Testis (tissue), 2 donors: ENCODE measurements at regions not wholly inside any gene's neighbourhood (a gene's known extent, or its start where the extent isn't known, plus 50 kb on each side); places are given as distances from the start of the nearest gene placed in this dataset.

ENCODE experiments used
- DNase-seq: peaks from one replicate; pipeline ENCODE4 v3.0.0-alpha.2; 2019
- H3K27ac ChIP-seq, 2 donors: fragments of 200-600 bp; sonication (generic); one replicate each; pipeline ENCODE4 v1.5.1; 2019
- H3K27me3 ChIP-seq: fragments of 200-600 bp; sonication (generic); one replicate; pipeline ENCODE4 v1.5.1; 2019
- H3K36me3 ChIP-seq: fragments of 200-600 bp; sonication (generic); one replicate; pipeline ENCODE4 v1.5.1; 2017; ENCODE audit warnings: low read depth; ENCODE audit errors: missing control alignments
- H3K4me1 ChIP-seq: fragments of 200-600 bp; sonication (generic); one replicate; pipeline ENCODE4 v1.5.1; 2019
- H3K4me3 ChIP-seq, 2 donors: fragments of 200-600 bp; sonication (generic); one replicate each; pipeline ENCODE4 v1.5.1; 2017 to 2019
- H3K9me3 ChIP-seq: fragments of 200-600 bp; sonication (generic); one replicate; pipeline ENCODE4 v1.5.1; 2017
- CTCF ChIP-seq, 3 experiments: fragments of 450-650 bp in 2 of 3; fragments of 200-600 bp in 1 of 3; sonication (generic) in 1 of 3; IDR thresholded peaks; one replicate each; pipeline ENCODE4 v1.5.1; 2016 to 2019; ENCODE audit warnings: antibody characterized with exemption in 3 of 3, mild to moderate bottlenecking in 2 of 3, moderate library complexity in 1 of 3
- POLR2A ChIP-seq: fragments of 450-650 bp; IDR thresholded peaks from one replicate; pipeline ENCODE4 v1.6.1; 2017; ENCODE audit warnings: antibody characterized with exemption, mild to moderate bottlenecking, moderate library complexity
- WGBS, 2 donors: methylation state at CpG; one replicate each; pipeline ENCODE4 v1.1.5; 2018; 5-methylcytosine and 5-hydroxymethylcytosine counted together
- intact Hi-C: fragments of 100-400 bp; cut with DNase I; formaldehyde crosslinking; loops from one replicate; pipeline ENCODE4 v1.15.1; 2023; ENCODE audit warnings: low total_unique reads

DNA sequence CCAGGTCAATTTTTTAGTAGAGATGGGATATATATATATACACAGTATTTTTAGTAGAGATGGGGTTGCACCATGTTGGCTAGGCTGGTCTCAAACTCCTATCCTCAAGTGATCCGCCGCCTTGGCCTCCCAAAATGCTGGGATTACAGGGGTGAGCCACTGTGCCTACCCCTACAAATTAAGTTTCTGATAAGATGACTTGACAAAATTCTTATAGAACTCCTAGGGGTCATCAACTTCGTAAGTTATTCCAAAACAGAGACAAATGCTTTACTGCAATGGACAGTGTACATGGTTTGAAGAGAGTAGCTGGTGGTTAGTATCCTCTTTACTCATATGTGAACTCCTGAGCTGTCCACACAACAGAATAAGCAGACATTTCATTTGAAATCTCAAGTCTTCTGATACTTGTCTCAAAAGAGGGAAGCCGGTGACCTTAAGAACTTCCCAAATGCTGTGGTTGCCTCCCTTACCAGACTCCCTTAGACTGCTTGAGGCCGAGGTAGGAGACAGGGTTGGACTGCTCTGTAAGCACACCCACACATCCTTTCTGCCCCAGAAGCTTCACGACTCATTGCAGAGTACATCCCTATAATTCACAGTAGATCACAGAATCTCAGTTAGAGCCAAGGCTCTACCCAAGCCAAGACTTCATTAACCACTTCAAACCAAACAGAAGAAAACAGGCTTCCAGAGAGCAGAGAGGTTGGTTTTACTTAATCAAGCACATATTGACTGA lies 244.1 kb upstream of the IRF2BP2 start:
- WGBS, 2 donors: 76 to 95% methylated on average over 6 of the region's 6 CpGs
- Histone ChIP-seq H3K4me3 (no peak overlapping the region), H3K4me1 (no peaks in the 10 kb centered on the region), H3K27me3 (no peaks in the 10 kb centered on the region), H3K9me3 (no peaks in the 10 kb centered on the region), H3K36me3 (no peaks in the 10 kb centered on the region), H3K27ac (no peak overlapping the region)
- TF ChIP-seq POLR2A (no peak), CTCF (IDR thresholded peaks at IDR 0.05) (no peak)
- DNase-seq: no peak
- intact Hi-C loops: no loop called here

DNA sequence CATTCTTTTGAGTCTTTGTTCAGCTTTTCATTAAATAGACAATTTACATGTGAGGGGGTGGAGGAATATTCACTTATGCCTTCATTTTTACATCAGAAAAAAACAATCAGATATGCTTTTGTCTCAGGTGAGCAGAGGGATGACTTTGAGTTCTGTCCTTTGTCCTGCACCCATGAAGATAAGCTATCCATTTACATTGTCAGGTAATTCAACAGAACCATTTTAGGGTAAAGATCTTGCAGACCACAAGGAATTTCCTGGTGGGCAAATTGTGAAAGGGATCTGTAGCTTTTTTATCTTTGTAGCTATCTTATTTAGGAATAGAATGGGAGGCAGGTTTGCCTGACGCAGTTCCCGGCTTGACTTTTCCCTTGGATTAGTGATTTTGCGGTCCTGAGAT lies 242.7 kb upstream of the IRF2BP2 start:
- no peaks in the 10 kb centered on the region for H3K27me3 ChIP-seq
- TF ChIP-seq CTCF (IDR thresholded peaks at IDR 0.05): no peak
- H3K4me3 ChIP-seq: no peak overlapping the region
- DNase-seq: no peak
- intact Hi-C loops: no loop called here
- no peaks in the 10 kb centered on the region for H3K9me3 ChIP-seq
- H3K36me3 ChIP-seq: no peaks in the 10 kb centered on the region
- no peaks in the 10 kb centered on the region for H3K4me1 ChIP-seq
- H3K27ac ChIP-seq: no peak overlapping the region
- WGBS, 2 donors: 89 to 96% methylated on average over 3 of the region's 3 CpGs

GRCh38 chr1:234851450-234852438 lies 241.8 kb upstream of the IRF2BP2 start:
- no peak for DNase-seq
- intact Hi-C loops: no loop called here
- Histone ChIP-seq H3K9me3 (no peaks in the 10 kb centered on the region), H3K4me1 (no peaks in the 10 kb centered on the region), H3K27me3 (no peaks in the 10 kb centered on the region), H3K4me3 (no peak overlapping the region), H3K36me3 (no peaks in the 10 kb centered on the region), H3K27ac (no peak overlapping the region)
- TF ChIP-seq CTCF (IDR thresholded peaks at IDR 0.05) (no peak), POLR2A (no peak)
- WGBS, 2 donors: 77 to 82% methylated on average over 9 of the region's 9 CpGs

DNA sequence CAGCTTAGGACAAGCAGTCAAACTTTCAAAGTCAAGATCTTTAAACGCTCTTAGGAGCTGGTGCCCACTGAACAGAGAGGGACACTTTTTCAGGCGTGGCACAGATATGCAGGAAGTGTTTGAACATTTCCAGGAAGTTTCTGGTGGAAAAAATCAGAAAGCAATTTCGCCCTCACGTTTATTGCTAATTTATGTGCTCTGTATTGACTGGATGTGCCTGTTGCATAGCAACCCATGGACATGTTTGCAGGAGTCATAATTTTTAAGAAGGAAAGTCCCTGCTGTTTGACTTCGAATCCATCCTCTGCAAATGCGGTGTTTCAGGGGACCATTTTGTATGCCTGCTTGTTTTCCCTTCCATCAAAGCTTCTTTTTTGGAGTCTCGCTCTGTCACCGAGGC lies 239.9 kb upstream of the IRF2BP2 start:
- Histone ChIP-seq H3K36me3 (no peaks in the 10 kb centered on the region), H3K27me3 (no peaks in the 10 kb centered on the region), H3K27ac (no peak overlapping the region), H3K4me3 (no peak overlapping the region), H3K4me1 (no peaks in the 10 kb centered on the region), H3K9me3 (no peaks in the 10 kb centered on the region)
- TF ChIP-seq POLR2A (no peak), CTCF (IDR thresholded peaks at IDR 0.05) (no peak)
- 82 to 85% methylated on average over 8 of the region's 8 CpGs for WGBS, 2 donors
- intact Hi-C loops: no loop called here
- no peak for DNase-seq
